ENCODE measurements at regions not wholly inside any gene's neighbourhood (a gene's known extent, or its start where the extent isn't known, plus 50 kb on each side); places are given as distances from the start of the nearest gene placed in this dataset.

DNA sequence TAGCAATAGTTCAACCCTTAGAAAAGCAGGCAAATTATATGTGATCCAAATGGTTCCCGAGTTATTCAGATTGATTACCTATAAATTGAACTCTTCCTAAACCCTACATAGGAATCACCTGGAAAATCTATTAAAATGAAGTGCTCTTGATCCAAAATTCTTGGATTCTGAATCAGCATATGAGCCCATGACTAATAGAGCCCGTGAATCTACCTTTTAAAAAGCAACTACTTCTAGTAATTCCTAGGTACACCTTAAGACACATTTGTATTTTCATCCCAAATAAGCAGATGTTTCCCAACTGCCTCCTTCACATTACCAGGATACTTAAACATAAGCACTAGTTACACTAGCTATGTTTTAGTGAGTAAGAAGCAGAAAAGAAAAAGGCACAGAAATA, 1171.0 kb upstream of the GOT2 start (continued):
- TF ChIP-seq BCL11A (IDR thresholded peaks at IDR 0.05; ENCODE audit: low read depth, low read length), result no peak
- TF ChIP-seq NRF1 (conservative IDR thresholded peaks at IDR 0.05; ENCODE audit: low read depth, low read length), result no peak
- no peak for TF ChIP-seq TCF12 (IDR thresholded peaks at IDR 0.05; ENCODE audit: low read depth, low read length)
- no peak for TF ChIP-seq HDAC6 (IDR thresholded peaks at IDR 0.05; ENCODE audit: unreplicated experiment)

DNA sequence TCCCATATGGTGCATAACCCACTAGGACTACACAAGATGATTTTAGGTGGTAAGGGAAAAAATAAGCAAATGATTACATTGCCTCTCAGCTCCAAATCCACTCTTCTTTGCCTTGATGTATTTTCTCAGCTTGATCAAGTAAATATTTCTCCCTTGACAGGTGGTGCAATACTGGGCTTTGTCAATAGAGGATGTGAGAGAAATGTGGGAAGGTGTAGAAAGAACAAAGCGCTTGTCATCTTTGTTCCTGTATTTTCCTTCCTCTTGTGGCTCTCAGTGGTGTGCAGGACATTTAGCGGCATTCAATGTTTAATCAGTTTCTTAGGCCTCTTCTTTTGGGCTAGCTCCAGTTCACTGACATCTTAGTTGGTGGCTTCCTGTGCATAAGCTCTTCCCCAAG, 1165.8 kb upstream of the GOT2 start:
- BruUV-seq (replicated peaks), result no TSS peak
- no peak overlapping the region for H2AFZ ChIP-seq (ENCODE audit: control insufficient read depth, low read depth, low read length)
- no peaks in the 10 kb centered on the region for H3K27me3 ChIP-seq (replicated peaks in 1 of 2; ENCODE audit: control insufficient read depth in 2 of 2, insufficient read depth in 2 of 2, low read length in 1 of 2)
- no peak for DNase-seq (ENCODE audit: low read depth, low spot score)
- no peaks in the 10 kb centered on the region for H3K36me3 ChIP-seq (ENCODE audit: control insufficient read depth in 2 of 2, insufficient read depth in 2 of 2, low read length in 1 of 2)
- no peaks in the 10 kb centered on the region for H3K79me2 ChIP-seq (ENCODE audit: control insufficient read depth, insufficient read depth, low read length)
- ATAC-seq, result no peak
- H3K9me3 ChIP-seq (replicated peaks; ENCODE audit: control insufficient read depth, insufficient read depth, low read length), result no peaks in the 10 kb centered on the region
- FAIRE-seq, result no peak
- no peak overlapping the region for H3K4me3 ChIP-seq
- 68% methylated on average over 2 of the region's 2 CpGs for WGBS (ENCODE audit: insufficient coverage, insufficient replicate concordance, low lambda C conversion rate, missing lambda C conversion rate)
- ChIA-PET RAD21 (ENCODE audit: unreplicated experiment) (no interaction called here), SMC1A (ENCODE audit: uncharacterized antibody, unreplicated experiment) (no interaction called here), CTCF (no interaction called here), POLR2A (no interaction called here)
- H4K20me1 ChIP-seq (ENCODE audit: control insufficient read depth, insufficient read depth), result no peaks in the 10 kb centered on the region
- no peaks in the 10 kb centered on the region for H3K4me1 ChIP-seq (ENCODE audit: control insufficient read depth, insufficient read depth, low read length)
- in situ Hi-C loops (cut with MboI) (no loop called here), intact Hi-C loops (cut with micrococcal nuclease; ENCODE audit: unreplicated experiment) (no loop called here)
- H3K27ac ChIP-seq (ENCODE audit: control insufficient read depth, insufficient read depth), result no peak overlapping the region
- no peak overlapping the region for H3K9ac ChIP-seq (ENCODE audit: control insufficient read depth, insufficient read depth, low read length)
- H3K4me2 ChIP-seq (ENCODE audit: control insufficient read depth, insufficient read depth), result no peak overlapping the region
- no peak for TF ChIP-seq NFYB (IDR thresholded peaks at IDR 0.05; ENCODE audit: insufficient read depth, low read depth, low read length)
- no peak for TF ChIP-seq YY1 (IDR thresholded peaks at IDR 0.05; ENCODE audit: low read depth, low read length)
- TF ChIP-seq, protein P1, sequence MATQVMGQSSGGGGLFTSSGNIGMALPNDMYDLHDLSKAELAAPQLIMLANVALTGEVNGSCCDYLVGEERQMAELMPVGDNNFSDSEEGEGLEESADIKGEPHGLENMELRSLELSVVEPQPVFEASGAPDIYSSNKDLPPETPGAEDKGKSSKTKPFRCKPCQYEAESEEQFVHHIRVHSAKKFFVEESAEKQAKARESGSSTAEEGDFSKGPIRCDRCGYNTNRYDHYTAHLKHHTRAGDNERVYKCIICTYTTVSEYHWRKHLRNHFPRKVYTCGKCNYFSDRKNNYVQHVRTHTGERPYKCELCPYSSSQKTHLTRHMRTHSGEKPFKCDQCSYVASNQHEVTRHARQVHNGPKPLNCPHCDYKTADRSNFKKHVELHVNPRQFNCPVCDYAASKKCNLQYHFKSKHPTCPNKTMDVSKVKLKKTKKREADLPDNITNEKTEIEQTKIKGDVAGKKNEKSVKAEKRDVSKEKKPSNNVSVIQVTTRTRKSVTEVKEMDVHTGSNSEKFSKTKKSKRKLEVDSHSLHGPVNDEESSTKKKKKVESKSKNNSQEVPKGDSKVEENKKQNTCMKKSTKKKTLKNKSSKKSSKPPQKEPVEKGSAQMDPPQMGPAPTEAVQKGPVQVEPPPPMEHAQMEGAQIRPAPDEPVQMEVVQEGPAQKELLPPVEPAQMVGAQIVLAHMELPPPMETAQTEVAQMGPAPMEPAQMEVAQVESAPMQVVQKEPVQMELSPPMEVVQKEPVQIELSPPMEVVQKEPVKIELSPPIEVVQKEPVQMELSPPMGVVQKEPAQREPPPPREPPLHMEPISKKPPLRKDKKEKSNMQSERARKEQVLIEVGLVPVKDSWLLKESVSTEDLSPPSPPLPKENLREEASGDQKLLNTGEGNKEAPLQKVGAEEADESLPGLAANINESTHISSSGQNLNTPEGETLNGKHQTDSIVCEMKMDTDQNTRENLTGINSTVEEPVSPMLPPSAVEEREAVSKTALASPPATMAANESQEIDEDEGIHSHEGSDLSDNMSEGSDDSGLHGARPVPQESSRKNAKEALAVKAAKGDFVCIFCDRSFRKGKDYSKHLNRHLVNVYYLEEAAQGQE (IDR thresholded peaks at IDR 0.05; ENCODE audit: low read depth, low read length), result no peak
- TF ChIP-seq NFXL1 (IDR thresholded peaks at IDR 0.05; ENCODE audit: borderline replicate concordance), result no peak
- TF ChIP-seq SP1 (IDR thresholded peaks at IDR 0.05; ENCODE audit: low read depth, low read length), result no peak
- TF ChIP-seq MYB (IDR thresholded peaks at IDR 0.05; ENCODE audit: borderline replicate concordance, low read depth, low read length), result no peak
- TF ChIP-seq SIX5 (IDR thresholded peaks at IDR 0.05; ENCODE audit: low read depth, low read length, severe bottlenecking), result no peak
- no peak for TF ChIP-seq POLR2AphosphoS2 (IDR thresholded peaks at IDR 0.05; ENCODE audit: low read depth, low read length)
- no peak for TF ChIP-seq ZBED1 (IDR thresholded peaks at IDR 0.05; ENCODE audit: borderline replicate concordance)
- TF ChIP-seq, protein P2, sequence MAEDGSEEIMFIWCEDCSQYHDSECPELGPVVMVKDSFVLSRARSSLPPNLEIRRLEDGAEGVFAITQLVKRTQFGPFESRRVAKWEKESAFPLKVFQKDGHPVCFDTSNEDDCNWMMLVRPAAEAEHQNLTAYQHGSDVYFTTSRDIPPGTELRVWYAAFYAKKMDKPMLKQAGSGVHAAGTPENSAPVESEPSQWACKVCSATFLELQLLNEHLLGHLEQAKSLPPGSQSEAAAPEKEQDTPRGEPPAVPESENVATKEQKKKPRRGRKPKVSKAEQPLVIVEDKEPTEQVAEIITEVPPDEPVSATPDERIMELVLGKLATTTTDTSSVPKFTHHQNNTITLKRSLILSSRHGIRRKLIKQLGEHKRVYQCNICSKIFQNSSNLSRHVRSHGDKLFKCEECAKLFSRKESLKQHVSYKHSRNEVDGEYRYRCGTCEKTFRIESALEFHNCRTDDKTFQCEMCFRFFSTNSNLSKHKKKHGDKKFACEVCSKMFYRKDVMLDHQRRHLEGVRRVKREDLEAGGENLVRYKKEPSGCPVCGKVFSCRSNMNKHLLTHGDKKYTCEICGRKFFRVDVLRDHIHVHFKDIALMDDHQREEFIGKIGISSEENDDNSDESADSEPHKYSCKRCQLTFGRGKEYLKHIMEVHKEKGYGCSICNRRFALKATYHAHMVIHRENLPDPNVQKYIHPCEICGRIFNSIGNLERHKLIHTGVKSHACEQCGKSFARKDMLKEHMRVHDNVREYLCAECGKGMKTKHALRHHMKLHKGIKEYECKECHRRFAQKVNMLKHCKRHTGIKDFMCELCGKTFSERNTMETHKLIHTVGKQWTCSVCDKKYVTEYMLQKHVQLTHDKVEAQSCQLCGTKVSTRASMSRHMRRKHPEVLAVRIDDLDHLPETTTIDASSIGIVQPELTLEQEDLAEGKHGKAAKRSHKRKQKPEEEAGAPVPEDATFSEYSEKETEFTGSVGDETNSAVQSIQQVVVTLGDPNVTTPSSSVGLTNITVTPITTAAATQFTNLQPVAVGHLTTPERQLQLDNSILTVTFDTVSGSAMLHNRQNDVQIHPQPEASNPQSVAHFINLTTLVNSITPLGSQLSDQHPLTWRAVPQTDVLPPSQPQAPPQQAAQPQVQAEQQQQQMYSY (CRISPR knock-in tag; IDR thresholded peaks at IDR 0.05), result no peak
- no peak for TF ChIP-seq EZH2 (IDR thresholded peaks at IDR 0.05; ENCODE audit: borderline replicate concordance, control insufficient read depth, low read depth, low read length)
- TF ChIP-seq IKZF1 (conservative IDR thresholded peaks at IDR 0.05), result no peak
- TF ChIP-seq, protein P3, sequence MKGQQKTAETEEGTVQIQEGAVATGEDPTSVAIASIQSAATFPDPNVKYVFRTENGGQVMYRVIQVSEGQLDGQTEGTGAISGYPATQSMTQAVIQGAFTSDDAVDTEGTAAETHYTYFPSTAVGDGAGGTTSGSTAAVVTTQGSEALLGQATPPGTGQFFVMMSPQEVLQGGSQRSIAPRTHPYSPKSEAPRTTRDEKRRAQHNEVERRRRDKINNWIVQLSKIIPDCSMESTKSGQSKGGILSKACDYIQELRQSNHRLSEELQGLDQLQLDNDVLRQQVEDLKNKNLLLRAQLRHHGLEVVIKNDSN (IDR thresholded peaks at IDR 0.05; ENCODE audit: borderline replicate concordance, extremely low read length, insufficient read depth, low read depth, low read length), result no peak
- no peak for TF ChIP-seq HDGF (IDR thresholded peaks at IDR 0.05)
